ENCODE measurements at regions not wholly inside any gene's neighbourhood (a gene's known extent, or its start where the extent isn't known, plus 50 kb on each side); places are given as distances from the start of the nearest gene placed in this dataset.

DNA sequence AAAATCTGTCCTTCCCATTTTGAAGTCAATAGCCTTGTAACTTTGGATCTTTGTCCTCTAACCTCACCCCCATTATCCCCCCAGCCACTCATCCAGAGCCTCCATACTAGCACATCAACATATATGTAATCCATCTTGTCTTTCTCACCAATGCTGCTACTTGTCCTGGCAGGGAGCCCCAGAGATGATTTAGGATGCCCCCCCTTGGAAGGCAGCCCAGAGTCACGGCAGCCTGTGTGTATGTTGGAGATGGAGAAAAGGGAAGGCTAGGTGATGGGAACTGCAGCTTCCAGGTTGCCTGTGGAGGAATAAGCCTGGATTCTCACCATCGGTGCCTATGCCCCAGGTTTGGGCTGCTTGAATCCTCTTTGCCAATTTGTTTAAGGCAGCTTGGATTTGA is 51.7 kb upstream of the SCMH1 start:
- TF ChIP-seq, protein P1, sequence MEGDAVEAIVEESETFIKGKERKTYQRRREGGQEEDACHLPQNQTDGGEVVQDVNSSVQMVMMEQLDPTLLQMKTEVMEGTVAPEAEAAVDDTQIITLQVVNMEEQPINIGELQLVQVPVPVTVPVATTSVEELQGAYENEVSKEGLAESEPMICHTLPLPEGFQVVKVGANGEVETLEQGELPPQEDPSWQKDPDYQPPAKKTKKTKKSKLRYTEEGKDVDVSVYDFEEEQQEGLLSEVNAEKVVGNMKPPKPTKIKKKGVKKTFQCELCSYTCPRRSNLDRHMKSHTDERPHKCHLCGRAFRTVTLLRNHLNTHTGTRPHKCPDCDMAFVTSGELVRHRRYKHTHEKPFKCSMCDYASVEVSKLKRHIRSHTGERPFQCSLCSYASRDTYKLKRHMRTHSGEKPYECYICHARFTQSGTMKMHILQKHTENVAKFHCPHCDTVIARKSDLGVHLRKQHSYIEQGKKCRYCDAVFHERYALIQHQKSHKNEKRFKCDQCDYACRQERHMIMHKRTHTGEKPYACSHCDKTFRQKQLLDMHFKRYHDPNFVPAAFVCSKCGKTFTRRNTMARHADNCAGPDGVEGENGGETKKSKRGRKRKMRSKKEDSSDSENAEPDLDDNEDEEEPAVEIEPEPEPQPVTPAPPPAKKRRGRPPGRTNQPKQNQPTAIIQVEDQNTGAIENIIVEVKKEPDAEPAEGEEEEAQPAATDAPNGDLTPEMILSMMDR (conservative IDR thresholded peaks at IDR 0.05; ENCODE audit: low read depth, low read length): no peak
- no peak for TF ChIP-seq CEBPB (IDR thresholded peaks at IDR 0.05; ENCODE audit: low read depth, low read length)
- no peak for TF ChIP-seq ELK1 (IDR thresholded peaks at IDR 0.05; ENCODE audit: borderline replicate concordance, low read depth, low read length)
- no peak for TF ChIP-seq MXI1 (IDR thresholded peaks at IDR 0.05; ENCODE audit: borderline replicate concordance, low read depth, low read length)
- TF ChIP-seq SMC3 (IDR thresholded peaks at IDR 0.05; ENCODE audit: low read depth, low read length): no peak
- TF ChIP-seq POLR2A (IDR thresholded peaks at IDR 0.05; ENCODE audit: low read depth, low read length): no peak
- no peak for TF ChIP-seq RCOR1 (IDR thresholded peaks at IDR 0.05; ENCODE audit: insufficient replicate concordance, low read length)
- no peak for TF ChIP-seq USF2 (IDR thresholded peaks at IDR 0.05; ENCODE audit: low read depth, low read length)
- TF ChIP-seq MAZ (IDR thresholded peaks at IDR 0.05; ENCODE audit: borderline replicate concordance, low read depth, low read length): no peak
- TF ChIP-seq MAFK (IDR thresholded peaks at IDR 0.05; ENCODE audit: low read depth, low read length): no peak

All from IMR-90 (cell line).